Esophagus squamous epithelium (tissue), 4 donors: ENCODE measurements at regions not wholly inside any gene's neighbourhood (a gene's known extent, or its start where the extent isn't known, plus 50 kb on each side); places are given as distances from the start of the nearest gene placed in this dataset.

Experiments
- CTCF ChIP-seq, 6 experiments: fragments of 450-650 bp in 4 of 6; fragments of 200-600 bp in 2 of 6; sonication (generic) in 2 of 6; IDR thresholded peaks; one replicate each; pipeline ENCODE4 v1.5.1; 2016 to 2019; ENCODE audit warnings: antibody characterized with exemption in 6 of 6, mild to moderate bottlenecking in 4 of 6, moderate library complexity in 4 of 6
- POLR2A ChIP-seq, 4 donors: fragments of 450-650 bp; IDR thresholded peaks; one replicate each; pipeline ENCODE4 v1.6.1; 2017; ENCODE audit warnings: antibody characterized with exemption in 4 of 4, mild to moderate bottlenecking in 4 of 4, moderate library complexity in 3 of 4

- TF ChIP-seq CTCF (IDR thresholded peaks at IDR 0.05) (no peak), POLR2A (IDR thresholded peaks at IDR 0.05) (no peak)
Measured at GRCh38 chr3:54020436-54020835, 101.9 kb upstream of the CACNA2D3 start.
